ENCODE measurements at regions not wholly inside any gene's neighbourhood (a gene's known extent, or its start where the extent isn't known, plus 50 kb on each side); places are given as distances from the start of the nearest gene placed in this dataset.

DNA sequence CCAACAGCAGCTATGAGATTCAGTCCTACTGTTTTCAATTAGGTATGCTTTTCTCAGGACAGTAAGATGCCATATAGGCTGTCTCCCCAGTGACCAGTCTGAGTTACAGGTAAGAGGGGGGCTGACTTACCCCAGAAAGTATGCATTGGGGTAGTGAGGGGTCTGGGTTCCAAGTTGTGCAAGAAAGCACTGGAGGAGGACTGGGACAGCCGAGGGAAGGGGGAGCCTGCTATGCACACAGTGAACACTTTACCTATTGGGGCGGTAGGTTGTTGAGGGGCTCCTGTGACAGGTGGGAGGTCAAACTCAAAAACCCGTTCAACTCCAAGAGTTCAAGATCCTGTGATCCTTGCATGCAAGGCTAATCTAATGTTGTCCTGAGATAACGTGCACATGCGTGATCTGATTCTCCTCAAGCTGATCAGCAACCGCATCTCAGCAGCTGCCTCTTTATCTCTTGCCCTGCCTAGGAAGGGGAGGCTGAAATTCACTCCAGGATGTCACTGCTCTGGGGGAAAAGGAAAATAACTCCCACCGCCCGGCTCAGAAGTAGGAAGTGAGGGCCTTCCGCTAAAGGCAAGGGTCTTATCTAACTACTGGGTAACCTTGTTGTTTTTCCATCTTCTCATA lies 108.8 kb upstream of the KIT start:
- TF ChIP-seq, protein P1, sequence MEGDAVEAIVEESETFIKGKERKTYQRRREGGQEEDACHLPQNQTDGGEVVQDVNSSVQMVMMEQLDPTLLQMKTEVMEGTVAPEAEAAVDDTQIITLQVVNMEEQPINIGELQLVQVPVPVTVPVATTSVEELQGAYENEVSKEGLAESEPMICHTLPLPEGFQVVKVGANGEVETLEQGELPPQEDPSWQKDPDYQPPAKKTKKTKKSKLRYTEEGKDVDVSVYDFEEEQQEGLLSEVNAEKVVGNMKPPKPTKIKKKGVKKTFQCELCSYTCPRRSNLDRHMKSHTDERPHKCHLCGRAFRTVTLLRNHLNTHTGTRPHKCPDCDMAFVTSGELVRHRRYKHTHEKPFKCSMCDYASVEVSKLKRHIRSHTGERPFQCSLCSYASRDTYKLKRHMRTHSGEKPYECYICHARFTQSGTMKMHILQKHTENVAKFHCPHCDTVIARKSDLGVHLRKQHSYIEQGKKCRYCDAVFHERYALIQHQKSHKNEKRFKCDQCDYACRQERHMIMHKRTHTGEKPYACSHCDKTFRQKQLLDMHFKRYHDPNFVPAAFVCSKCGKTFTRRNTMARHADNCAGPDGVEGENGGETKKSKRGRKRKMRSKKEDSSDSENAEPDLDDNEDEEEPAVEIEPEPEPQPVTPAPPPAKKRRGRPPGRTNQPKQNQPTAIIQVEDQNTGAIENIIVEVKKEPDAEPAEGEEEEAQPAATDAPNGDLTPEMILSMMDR (conservative IDR thresholded peaks at IDR 0.05; ENCODE audit: low read depth, low read length), result no peak
- no peak for TF ChIP-seq EZH2 (IDR thresholded peaks at IDR 0.05; ENCODE audit: borderline replicate concordance, low read depth, low read length, poor library complexity, severe bottlenecking)
